ENCODE measurements at regions not wholly inside any gene's neighbourhood (a gene's known extent, or its start where the extent isn't known, plus 50 kb on each side); places are given as distances from the start of the nearest gene placed in this dataset.

GRCh38 chr2:167462379-167462778 lies 574.1 kb downstream of the XIRP2 start:
- H3K36me3 ChIP-seq = no peaks in the 10 kb centered on the region
- H3K4me1 ChIP-seq (replicated peaks) = no peaks in the 10 kb centered on the region
- no peak overlapping the region for H3K27ac ChIP-seq
- H3K4me3 ChIP-seq = no peak overlapping the region
- no peak for TF ChIP-seq POLR2AphosphoS5 (IDR thresholded peaks at IDR 0.05)
- no peak for TF ChIP-seq POLR2A (IDR thresholded peaks at IDR 0.05)
- TF ChIP-seq CTCF (IDR thresholded peaks at IDR 0.05) = no peak
- 92% methylated on average over 3 of the region's 3 CpGs for WGBS
- intact Hi-C loops (cut with DNase I) = no loop called here
- no peaks in the 10 kb centered on the region for H3K9me3 ChIP-seq
- DNase-seq (ENCODE audit: low spot score) = no peak
- no peaks in the 10 kb centered on the region for H3K27me3 ChIP-seq (replicated peaks; ENCODE audit: insufficient read depth)

GRCh38 chr2:167454036-167454435 lies 565.8 kb downstream of the XIRP2 start:
- TF ChIP-seq POLR2AphosphoS5 (IDR thresholded peaks at IDR 0.05) (no peak), CTCF (IDR thresholded peaks at IDR 0.05) (no peak), POLR2A (IDR thresholded peaks at IDR 0.05) (no peak)
- no peak overlapping the region for H3K27ac ChIP-seq
- intact Hi-C loops (cut with DNase I) = no loop called here
- H3K4me3 ChIP-seq = no peak overlapping the region
- H3K4me1 ChIP-seq (replicated peaks) = no peaks in the 10 kb centered on the region
- no peaks in the 10 kb centered on the region for H3K36me3 ChIP-seq
- DNase-seq (ENCODE audit: low spot score) = no peak
- H3K9me3 ChIP-seq = no peaks in the 10 kb centered on the region
- WGBS = 95% methylated on average over 13 of the region's 13 CpGs
- H3K27me3 ChIP-seq (replicated peaks; ENCODE audit: insufficient read depth) = no peaks in the 10 kb centered on the region

- Histone ChIP-seq H3K27ac (no peak overlapping the region), H3K36me3 (no peaks in the 10 kb centered on the region), H3K4me3 (no peak overlapping the region), H3K27me3 (replicated peaks; ENCODE audit: insufficient read depth) (no peaks in the 10 kb centered on the region), H3K4me1 (replicated peaks) (no peaks in the 10 kb centered on the region), H3K9me3 (no peaks in the 10 kb centered on the region)
- TF ChIP-seq CTCF (IDR thresholded peaks at IDR 0.05) = no peak
- no peak for DNase-seq (ENCODE audit: low spot score)
- whole genome bisulfite sequencing = 85% methylated on average over 9 of the region's 9 CpGs
- intact Hi-C loops (cut with DNase I) = no loop called here
Observed at GRCh38 chr2:167451496-167452289, 563.4 kb downstream of the XIRP2 start.

GRCh38 chr2:167450364-167450763 lies 562.1 kb downstream of the XIRP2 start:
- TF ChIP-seq POLR2AphosphoS5 (IDR thresholded peaks at IDR 0.05) (no peak), CTCF (IDR thresholded peaks at IDR 0.05) (no peak), POLR2A (IDR thresholded peaks at IDR 0.05) (no peak)
- H3K27ac ChIP-seq = no peak overlapping the region
- H3K9me3 ChIP-seq = no peaks in the 10 kb centered on the region
- intact Hi-C loops (cut with DNase I) = no loop called here
- no peaks in the 10 kb centered on the region for H3K4me1 ChIP-seq (replicated peaks)
- H3K27me3 ChIP-seq (replicated peaks; ENCODE audit: insufficient read depth) = no peaks in the 10 kb centered on the region
- no peak overlapping the region for H3K4me3 ChIP-seq
- DNase-seq (ENCODE audit: low spot score) = no peak
- H3K36me3 ChIP-seq = no peaks in the 10 kb centered on the region

GRCh38 chr2:167440382-167440781 lies 552.1 kb downstream of the XIRP2 start:
- no peaks in the 10 kb centered on the region for H3K36me3 ChIP-seq
- H3K4me1 ChIP-seq (replicated peaks) = no peaks in the 10 kb centered on the region
- no peak overlapping the region for H3K27ac ChIP-seq
- H3K27me3 ChIP-seq (replicated peaks; ENCODE audit: insufficient read depth) = no peaks in the 10 kb centered on the region
- H3K4me3 ChIP-seq = no peak overlapping the region
- DNase-seq (ENCODE audit: low spot score) = no peak
- intact Hi-C loops (cut with DNase I) = no loop called here
- no peaks in the 10 kb centered on the region for H3K9me3 ChIP-seq
- TF ChIP-seq POLR2AphosphoS5 (IDR thresholded peaks at IDR 0.05) (no peak), POLR2A (IDR thresholded peaks at IDR 0.05) (no peak), CTCF (IDR thresholded peaks at IDR 0.05) (no peak)
